ENCODE measurements at regions not wholly inside any gene's neighbourhood (a gene's known extent, or its start where the extent isn't known, plus 50 kb on each side); places are given as distances from the start of the nearest gene placed in this dataset.

DNA sequence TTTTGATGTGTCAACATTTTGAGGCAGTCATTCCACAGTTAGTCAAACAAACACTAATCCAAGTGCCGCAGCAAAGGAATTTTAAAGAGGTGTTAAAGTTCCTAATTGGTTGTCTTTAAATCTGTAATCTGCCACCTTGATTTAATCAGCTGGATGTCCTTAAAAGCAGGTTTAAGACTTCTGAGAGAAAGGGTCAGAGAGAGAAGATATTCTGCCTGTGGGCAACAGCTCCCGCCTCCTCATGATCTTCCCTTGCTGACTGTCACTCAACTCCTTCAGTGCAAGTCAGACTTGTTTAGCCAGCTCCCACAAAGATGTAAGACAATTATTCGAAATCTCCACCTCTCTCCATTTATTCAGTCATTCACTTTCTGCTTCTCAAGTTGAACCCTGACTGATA is 92.6 kb upstream of the MYRIP start:
- TF ChIP-seq, protein P1, sequence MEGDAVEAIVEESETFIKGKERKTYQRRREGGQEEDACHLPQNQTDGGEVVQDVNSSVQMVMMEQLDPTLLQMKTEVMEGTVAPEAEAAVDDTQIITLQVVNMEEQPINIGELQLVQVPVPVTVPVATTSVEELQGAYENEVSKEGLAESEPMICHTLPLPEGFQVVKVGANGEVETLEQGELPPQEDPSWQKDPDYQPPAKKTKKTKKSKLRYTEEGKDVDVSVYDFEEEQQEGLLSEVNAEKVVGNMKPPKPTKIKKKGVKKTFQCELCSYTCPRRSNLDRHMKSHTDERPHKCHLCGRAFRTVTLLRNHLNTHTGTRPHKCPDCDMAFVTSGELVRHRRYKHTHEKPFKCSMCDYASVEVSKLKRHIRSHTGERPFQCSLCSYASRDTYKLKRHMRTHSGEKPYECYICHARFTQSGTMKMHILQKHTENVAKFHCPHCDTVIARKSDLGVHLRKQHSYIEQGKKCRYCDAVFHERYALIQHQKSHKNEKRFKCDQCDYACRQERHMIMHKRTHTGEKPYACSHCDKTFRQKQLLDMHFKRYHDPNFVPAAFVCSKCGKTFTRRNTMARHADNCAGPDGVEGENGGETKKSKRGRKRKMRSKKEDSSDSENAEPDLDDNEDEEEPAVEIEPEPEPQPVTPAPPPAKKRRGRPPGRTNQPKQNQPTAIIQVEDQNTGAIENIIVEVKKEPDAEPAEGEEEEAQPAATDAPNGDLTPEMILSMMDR (IDR thresholded peaks at IDR 0.05): no peak
- TF ChIP-seq POLR2A (IDR thresholded peaks at IDR 0.05): no peak
